NCI-H1930 (cell line): ENCODE measurements at regions not wholly inside any gene's neighbourhood (a gene's known extent, or its start where the extent isn't known, plus 50 kb on each side); places are given as distances from the start of the nearest gene placed in this dataset.
"Not testable (repeated sequence)": the region's sequence is repeated elsewhere in the genome, so short reads cannot be mapped to it uniquely, and the experiment has no call there.

Source experiments
- DNase-seq, 2 experiments: peaks; one replicate each; lab custom pipeline; 2025; lab: John Stamatoyannopoulos, UW

DNA sequence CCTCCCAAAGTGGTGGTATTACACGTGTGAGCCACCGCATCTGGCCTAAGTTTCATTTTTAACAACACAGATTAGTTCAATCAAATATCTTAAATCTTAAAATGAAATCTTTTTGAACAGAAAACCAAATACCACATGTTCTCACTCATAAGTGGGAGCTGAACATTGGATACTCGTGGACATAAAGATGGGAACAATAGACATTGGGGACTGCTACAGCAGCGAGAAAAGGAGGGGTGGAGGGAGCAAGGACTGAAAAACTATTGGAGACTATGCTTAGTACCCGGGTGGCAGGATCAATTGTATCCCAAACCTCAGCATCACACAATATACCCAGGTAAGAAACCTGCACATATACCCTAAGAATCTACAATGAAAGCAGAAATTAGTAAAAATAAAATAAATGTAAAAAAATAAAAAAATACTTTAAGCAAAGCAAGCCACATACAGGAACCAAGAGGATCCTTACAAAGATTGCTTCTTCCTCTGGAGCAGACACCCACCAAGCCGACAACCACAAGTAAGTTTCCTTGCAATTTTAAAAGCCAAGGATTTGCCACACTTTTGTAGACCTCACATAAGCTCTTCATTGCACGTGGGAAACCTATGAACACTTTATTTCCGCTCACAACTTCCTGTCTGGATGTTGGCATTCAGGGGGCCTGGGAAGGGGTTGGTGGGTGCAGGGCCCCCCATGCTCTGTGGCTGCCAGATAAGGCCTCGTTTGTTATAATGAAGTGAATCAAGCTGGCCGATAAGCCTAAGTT, 147.9 kb downstream of the MYCN start:
- DNase-seq = no peak

DNA sequence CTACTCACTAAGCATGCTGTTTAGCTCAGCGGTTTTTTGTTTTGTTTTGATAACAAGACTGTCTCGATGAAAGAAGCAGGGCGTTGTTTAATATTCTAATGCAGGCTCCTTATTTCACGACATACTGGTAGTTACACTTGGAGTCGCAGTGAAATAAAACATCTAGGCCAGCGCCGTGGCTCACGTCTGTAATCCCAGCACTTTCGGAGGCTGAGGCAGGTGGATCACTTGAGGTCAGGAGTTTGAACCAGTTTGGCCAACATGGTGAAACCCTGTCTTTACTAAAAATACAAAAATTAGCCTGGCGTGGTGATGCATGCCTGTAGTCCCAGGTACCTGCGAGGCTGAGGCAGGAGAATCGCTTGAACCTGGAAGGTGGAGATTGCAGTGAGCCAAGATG, 145.8 kb downstream of the MYCN start:
- not testable (repeated sequence) for DNase-seq

DNA sequence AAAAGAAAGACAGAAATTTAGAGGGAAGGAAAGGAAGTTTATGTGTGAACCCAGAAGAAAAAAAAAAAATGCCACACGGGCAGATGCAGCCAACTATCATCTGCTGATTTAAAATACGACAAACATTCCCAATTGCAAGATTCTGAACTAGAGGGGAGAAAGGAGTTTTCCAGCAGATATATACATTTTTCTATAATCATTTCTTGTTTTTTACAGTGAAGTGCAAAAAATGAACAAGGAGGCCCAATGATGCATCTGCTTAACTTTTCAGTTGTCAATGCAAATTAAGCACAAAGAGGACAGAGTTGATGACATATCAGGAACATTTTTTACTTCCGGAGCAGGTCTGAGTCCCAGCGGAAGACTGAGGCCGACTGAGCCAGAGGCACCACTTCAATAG, 144.7 kb downstream of the MYCN start:
- DNase-seq = no peak

DNA sequence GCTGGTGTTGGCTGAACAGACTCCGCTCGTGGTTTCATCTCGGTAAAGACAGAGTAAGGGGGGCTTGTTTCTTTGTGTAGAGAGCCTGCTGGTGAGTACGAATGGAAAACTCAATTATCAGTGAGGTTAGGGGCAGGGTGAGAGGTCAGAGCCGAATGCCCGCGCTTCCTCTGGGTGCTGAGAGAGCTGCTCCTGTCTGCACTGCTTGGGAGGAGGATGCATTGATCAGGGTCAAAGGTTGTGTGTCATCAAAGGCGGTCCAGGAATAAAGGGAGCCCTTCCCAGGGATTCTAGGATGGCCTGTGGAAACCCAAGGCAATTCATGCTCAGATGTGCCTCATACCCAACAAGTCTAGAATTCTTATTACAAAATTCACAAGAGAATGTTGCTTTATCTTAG, 143.9 kb downstream of the MYCN start:
- DNase-seq = no peak

DNA sequence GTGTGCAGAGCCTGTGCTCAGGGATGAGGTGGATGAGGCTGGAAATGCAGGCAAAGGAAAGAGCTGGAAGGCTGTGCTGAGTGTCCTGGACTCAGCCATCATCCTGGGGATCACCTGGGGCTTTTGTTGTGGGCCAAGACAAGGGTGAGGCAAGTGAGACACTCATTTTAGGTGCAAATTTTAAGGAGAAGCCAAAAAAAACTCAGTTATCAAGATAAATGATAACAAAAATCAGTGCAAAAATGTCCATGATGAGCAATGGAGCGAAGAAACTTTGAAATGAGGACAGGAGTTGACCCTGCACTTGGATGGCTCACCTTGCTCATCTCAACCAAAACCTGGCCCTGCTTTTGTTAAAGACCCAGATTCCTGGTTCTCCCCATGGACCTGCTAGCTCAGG, 141.9 kb downstream of the MYCN start:
- no peak for DNase-seq

DNA sequence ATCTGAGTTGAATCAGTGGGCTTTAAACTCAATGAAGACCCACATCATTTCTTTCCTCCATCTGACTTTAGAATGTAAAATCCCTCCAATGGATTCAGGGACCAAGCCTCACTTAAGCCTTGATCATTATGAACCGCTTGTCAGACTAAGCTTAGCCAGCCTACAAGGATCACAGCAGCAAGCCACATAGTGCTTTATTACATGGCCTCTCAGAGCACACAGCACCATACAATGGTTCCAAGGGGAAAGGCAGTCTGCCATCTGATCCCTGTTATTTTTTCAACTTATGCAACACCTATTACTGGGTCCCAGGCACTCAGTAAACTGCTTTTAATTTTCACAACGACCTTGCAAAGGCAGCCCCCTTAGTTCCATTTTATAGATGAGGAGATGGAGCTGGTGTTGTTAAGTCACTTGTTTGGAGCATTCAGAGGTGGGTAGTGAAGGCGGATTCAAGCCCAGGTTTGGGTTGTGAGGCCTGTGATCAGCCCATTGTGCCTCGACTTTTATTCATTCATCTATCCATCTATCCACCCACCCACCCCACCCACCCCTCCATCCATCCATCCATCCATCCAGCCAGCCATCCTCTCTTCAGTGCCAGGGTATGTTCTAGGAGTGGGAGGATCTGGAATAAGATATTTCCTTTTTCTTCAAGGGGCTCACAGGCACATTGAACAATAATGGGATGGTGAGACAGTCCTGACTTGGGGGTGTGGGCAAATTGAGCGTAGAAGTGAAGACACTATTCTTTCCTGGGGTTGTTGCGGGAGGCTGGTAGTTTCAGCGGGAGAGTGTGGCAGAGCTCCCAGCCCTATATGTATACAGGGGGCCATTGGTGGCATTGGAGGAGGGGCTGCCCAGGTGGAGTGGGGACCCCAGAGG, 141.2 kb downstream of the MYCN start:
- DNase-seq = no peak

DNA sequence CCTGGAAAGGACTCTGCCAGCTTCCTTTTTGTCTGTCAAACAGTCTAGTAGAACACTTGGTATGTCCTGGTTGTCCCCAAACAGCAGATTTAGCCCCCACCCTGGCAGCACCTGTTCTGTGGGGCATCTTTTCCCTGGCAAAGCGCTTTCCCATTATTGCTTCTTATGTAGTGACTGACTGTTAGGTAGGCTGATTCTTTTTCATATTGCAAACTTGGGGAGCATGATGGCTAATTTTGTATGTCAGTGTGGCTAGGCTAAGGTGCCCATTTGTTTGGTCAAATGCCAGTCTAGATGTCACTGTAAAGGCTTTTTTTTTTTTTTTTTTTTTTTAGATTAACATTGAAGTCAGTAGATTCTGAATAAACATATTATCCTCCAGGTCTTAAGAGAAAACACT, 140.2 kb downstream of the MYCN start:
- no peak for DNase-seq

DNA sequence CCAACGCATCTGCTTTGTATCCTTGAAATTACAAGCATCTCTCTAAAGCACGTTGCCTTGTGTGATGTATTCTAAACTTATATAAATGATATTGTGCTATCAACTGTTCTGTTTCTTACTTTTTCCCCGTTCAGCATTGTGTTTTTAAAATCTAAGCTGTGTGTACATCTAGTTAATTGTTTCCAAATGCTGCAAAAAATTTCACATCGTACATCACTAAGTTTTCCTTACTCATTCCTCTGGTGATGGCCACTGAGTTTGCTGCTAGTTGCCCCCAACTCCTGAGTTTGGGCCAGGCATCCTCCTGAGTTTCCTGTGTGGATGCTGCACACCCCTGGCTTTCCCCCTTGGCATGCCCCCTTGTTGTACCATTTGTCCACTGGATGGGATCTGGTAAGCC, 139.7 kb downstream of the MYCN start:
- no peak for DNase-seq

DNA sequence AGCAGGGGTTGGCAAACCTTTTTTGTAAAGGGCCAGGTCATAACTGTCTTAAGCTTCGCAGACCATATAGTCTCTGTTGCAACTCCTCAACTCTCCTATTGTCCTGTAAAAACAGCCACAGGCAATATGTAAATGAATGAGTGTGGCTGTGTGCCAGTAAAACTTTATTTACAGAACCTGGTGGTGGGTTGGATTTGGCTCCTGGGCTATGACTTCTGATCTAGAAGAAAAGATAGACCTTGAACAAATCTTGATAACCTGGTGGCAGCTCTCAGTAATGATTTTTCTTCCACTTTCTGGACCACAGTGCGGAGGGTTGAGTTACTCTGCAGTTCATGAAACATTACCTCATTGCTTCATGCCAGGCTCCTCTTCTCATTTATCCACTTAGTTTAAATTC, 139.3 kb downstream of the MYCN start:
- DNase-seq = no peak

DNA sequence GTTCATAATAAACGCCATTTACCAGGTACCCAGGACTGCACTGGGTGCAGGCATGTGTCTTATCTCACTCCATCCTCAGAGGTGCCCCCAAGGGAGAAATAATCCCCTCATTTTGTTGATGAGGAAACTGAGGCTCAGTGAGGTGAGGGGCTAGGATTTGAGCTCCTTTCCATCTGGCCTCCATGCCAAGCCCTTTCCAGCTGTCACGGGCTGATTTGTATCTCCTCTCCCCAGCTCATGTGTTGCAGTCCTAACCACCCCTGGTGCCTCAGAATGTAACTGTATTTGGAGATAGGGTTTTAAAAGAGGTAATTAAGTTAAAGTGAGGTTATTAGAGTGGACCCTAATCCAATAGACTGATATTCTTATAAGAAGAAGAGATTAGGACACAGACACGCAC, 137.3 kb downstream of the MYCN start:
- no peak for DNase-seq

DNA sequence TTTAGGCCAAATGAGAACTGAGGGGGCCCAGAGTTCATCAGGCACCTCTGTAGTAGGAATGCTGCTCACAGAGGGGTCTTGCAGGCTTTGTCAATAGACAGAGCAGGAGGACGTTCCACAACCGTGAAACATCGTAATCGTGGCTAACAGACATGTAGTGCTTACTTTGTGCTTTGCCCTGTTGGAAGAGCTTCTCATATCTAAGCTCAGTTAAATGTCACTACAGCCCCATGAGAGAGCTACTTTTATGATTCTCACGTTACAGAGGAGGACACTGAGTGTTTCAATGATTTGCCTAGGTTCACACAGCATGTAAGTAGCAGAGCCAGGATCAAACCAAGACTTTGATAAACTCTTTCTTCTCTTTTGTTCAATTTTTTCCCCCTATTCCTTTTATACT, 136.6 kb downstream of the MYCN start:
- no peak for DNase-seq

DNA sequence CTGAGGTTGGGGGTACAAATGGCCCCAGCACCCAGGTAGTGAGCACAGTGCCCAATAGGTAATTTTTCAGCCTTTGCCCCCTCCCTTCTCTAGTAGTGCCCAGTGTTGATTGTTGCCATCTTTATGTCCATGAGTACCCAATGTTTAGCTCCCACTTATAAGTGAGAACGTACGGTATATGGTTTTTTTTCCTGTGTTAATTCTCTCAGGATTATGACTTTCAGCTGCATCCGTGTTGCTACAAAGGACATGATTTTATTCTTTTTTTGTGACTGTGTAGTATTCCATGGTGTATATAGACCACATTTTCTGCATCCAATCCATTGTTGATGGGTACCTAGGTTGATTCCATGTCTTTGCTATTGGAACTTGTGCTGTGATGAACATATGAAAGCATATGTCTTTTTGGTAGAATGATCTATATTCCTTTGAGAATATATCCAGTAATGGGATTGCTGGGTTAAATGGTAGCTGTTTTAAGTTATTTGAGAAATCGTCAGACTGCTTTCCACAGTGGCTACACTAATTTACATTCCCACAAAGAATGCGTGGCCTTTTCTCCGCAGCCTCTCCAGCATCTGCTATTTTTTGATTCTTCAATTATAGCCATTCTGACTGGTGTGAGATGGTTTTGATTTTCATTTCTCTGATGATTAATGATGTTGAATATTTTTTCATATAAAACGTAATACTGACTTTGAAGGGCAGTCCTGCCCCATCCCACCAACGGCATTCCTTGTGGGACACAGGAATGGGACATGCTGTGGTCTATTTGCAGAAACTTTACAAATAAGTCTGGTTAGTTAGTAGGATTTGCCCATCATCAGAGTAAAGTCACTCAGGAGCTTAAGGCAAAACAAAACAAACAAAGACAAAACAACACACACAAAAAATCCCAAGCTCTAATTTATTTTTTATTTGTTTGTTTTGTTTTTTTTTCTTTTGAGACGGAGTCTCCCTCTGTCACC, 135.0 kb downstream of the MYCN start:
- no peak for DNase-seq

DNA sequence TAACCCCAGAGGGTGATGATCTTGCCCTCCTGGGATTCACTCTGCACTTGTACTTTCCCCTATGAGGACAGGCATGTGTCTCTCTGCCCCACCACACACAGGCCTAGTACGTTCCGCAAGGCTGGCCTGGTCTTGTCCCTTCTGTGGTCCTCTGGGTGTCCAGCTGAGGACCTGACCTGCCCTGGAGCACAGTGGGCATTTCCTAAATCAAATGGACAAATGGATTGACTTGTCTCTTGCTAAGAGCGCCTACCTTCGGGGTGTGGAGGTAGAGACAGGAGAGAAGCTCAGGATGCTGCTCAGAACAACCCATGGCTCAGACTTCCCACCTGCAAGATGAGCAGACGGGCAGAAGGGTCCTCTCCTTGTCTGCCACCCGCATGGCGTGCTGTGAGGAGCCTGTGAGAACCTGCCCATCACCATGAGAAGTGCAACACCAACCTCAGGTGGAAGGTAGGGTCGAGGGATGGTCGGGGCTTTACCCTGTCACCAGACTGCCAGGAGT, 133.6 kb downstream of the MYCN start:
- no peak for DNase-seq

DNA sequence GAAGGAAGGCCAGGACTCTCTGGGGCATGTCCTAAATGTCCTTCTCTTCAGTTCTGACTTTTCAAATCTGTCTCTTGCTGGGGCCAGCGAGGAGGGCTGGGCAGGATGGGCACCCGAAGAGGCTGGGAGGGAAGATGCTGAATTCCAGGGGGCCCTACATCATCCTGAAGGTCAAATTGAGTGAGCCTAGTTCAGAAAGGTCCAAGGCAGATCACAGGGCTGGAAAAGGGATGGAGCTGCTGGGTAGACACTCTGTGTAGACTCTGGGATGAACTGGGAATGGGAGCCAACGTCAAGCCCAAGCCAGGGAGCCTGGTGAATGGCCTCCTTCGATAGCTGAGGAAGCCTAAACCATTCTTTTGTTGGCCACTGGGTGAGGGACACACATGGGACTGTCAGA, 133.1 kb downstream of the MYCN start:
- DNase-seq = no peak

DNA sequence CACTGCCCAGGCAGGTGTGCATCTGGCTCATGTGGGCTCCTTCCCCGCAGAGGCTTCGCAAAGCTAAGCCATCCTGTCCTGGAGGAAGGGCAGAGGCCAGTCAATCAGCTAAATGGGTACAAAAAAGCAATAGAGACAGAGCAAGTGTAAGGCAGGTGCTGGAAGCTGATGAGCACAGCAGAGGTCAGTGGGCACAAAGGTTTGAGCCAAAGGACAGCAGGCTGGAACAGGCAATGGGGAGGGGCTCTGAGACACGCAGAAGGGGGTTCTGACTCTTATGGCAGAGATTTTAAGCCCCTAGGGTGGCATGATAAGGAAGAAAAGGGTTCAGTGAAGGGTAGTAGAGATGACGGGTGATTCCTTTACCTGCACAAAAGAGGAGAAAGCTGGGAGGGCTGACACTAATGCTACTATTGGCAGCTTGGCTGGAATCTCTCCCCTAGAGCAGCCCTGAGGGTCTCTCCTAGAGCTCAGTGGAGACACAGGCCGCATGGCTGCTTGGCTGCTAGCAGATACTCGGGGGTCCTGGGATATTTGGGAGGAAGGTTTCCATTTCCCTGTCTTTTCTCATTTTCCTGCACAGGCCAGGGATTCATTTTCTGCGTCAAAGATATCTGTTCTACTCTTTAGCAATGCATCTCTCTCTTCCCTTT, 132.4 kb downstream of the MYCN start:
- no peak for DNase-seq

DNA sequence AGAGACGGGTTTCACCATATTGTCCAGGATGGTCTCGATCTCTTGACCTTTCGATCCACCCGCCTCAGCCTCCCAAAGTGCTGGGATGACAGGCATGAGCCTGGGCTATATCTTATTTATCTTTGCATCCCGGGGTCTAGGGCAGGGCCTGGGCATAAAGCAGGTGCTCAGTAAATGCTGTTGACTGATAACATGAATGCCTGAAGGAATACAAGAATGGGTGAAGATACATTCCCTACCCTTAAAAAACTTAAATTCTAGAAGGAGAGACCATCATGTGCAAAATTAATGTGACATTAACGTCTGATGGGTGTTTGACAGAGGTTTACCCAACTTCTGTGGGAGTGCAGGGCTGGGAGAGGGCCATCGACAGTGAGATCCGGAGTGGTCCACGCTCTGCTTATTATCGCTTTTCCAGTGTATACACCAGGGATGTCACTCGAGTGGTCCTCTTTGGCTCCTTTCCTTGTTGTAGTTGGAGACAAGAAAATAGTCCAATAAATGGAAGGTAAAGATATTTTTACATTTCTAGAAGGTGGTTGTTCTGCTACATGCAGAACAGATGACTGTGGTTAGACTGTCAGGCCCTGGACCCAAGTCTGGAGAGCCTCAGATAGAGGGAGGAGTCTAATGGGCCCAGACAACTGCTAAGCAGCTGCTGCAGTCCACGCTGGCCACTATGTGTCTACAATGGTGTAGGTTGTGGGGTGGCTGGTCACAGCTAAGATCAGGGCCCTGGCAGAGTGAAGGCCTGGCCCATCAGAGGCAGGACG, 131.7 kb downstream of the MYCN start:
- no peak for DNase-seq

DNA sequence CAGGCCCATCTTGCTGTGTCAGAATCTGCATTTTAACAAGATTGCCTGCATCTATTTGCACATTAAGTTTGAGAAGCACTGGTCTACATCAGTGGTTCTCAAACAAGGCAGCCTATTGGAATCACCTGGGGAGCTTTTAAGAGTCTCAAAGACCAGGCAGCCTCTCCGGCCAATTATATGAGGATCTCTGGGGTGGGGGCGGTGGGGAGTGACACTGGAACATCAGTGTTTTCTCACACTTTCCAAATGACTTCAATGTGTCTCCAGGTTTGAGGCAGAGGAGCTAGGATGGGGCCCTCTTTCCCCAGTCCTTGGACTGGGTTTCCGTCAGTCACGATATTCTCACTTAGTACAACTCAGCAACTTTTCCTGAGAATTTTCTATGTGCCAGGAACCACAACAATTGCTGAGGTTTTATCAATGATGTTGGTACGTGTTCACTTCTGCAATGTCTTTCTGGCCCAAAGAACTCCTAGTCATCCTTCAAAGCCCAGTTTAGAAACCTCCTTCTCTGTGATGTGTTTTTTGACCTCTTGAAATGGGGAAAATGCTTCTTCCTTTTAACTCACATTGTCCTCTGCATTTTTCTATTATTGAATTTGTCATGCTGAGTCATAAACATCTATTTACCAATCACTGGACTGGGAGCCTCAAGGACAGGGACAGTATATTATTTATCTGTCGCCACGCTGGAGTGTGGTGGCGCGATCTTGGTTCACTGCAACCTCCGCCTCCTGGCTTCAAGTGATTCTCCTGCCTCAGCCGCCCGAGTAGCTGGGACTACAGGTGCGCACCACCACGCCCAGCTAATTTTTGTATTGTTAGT, 130.9 kb downstream of the MYCN start:
- DNase-seq = no peak

DNA sequence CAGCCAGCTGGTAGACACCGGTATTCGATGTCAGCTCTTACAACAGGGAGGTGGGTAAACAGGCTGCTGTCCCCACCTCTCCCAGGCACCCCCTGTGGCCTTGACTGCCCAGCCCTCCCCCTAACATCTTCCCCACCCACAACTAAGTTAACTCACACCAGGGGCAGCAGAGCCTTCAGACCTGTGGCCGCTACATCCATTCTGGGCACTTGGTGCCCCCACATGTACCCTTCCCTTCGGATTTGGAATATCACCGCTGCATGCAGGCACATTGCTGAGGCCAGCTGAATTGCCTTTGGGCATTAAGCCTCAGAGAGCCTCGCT, 130.3 kb downstream of the MYCN start:
- no peak for DNase-seq

DNA sequence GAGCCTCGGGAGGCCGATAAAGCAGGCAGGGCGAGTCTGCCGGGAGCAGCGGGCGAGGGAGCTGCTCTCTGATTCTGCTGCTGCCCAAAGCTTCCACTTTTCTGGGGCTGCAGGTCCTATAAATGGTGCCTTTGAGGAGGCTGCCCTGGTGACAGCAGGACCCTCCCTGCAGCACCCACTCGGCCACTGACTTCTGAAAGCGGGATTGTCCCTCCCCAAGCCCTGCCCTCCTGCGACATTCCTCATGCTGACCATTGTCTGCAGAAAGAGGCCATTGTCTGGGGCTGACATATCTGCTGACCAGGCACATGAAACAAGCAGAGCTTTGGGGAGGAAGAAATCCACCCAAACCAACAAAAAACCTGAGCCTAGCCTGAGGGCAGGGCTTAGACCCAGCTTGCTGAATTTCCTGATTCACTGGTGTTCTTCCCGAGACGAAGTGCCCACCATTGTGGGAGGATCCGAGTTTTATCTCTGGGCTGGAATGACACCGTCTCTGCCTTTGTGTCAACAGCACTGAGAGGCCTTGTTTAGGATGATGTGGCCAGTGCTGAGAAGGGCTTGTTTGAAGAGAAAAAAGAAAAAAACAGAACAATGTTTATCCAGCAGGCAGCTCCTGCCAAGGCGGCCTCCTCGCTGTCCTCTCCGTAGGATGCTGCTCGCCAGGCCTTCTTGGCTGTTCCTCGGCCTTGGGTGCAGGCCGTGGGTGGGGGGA, 129.7 kb downstream of the MYCN start:
- no peak for DNase-seq

DNA sequence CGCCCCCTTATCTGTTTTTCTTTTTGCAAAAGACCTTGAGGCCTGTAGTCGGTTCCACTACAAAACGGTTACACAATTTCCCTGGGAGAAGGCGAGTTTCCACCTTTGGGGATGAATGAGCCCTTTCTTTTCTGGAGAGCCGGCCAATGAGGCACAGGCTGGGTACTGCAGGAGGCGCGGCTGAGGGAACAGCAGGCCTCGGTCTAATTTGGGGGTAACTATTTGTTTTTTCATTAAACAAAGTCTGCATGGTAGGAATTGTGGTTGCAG, 129.2 kb downstream of the MYCN start:
- DNase-seq = no peak
